Activated naive CD8-positive, alpha-beta T cell (primary cell): ENCODE measurements at regions not wholly inside any gene's neighbourhood (a gene's known extent, or its start where the extent isn't known, plus 50 kb on each side); places are given as distances from the start of the nearest gene placed in this dataset.
"Not testable (repeated sequence)": the region's sequence is repeated elsewhere in the genome, so short reads cannot be mapped to it uniquely, and the experiment has no call there.

ENCODE experiments used
- H3K27ac Mint-ChIP-seq: one replicate; pipeline ENCODE4 v1.8.0; 2021; ENCODE audit warnings: mixed read lengths
- H3K27me3 Mint-ChIP-seq: one replicate; pipeline ENCODE4 v1.8.0; 2021; ENCODE audit warnings: mixed read lengths
- H3K36me3 Mint-ChIP-seq: one replicate; pipeline ENCODE4 v1.8.0; 2021; ENCODE audit warnings: mixed read lengths
- H3K4me1 Mint-ChIP-seq: one replicate; pipeline ENCODE4 v1.8.0; 2021; ENCODE audit warnings: low read depth, mixed read lengths
- H3K4me3 Mint-ChIP-seq: one replicate; pipeline ENCODE4 v1.8.0; 2021; ENCODE audit warnings: mild to moderate bottlenecking, mixed read lengths
- H3K9me3 Mint-ChIP-seq: one replicate; pipeline ENCODE4 v1.8.0; 2021; ENCODE audit warnings: low read depth, mixed read lengths

DNA sequence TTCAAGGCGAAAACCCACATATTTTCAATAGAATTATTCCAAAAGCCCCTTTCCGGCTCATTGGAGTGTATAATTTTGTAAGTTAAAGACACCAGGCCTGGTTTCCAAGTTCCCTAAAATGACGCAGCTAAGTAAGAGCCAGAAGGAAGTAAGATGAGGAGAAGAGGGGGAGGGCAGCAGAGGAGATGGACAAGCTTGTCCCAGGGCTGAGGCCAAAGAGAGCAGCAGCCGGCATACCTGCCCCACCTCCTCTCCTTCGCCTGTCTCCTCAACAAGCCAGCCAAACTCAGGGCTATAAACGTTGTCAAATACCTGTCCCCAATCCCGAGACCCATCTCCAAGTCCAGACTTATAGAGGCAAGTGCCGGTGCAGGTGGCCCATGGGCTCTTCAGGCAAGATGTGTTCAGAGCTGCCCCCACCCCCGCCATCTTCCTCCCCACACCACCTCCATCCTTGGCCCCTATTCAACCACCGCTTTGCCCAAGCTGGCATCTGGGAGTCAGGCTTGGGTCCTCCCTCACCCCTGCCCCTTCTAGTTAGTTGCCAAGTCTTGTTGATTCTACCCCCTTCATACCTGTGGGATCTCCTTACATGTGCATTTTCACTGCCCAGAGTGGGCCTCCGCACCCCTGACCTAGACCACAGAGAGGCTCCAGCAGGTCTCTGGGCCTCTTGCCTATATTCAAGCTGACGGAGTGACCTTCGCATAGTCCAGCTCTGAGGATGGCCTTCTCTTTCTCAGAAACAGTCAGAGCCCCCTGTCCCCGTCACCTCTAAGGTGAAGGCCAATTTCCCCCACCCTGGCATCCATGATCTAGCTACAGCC is 75.7 kb upstream of the SIRPA start:
- Mint-ChIP-seq H3K36me3 (peaks cover 10% of the 10 kb centered on the region), H3K27ac (no peak overlapping the region), H3K4me1 (peaks cover 28% of the 10 kb centered on the region), H3K27me3 (peaks cover 36% of the 10 kb centered on the region), H3K4me3 (no peak overlapping the region), H3K9me3 (peaks cover 14% of the 10 kb centered on the region)

DNA sequence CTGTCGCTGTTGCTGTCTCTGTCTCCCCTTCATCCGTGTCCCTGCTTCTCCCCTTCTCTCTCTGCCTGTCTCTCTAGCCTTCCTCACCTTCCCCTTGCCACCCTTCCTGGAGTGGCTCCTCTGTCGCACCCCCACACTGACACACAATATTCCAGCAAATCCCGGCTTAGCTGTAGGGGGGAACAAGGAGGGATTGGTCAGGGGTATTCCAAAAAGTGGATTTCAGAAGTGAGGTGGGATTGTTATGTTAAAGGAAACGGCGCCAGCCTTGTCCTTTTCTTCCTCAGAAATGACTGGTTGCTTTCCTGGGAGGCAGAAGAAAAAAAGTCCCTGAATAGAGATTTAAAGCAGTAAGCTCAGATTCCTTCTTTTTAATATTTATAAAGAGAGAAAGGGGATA is 76.3 kb upstream of the SIRPA start:
- Mint-ChIP-seq H3K27ac (no peak overlapping the region), H3K4me1 (peaks cover 28% of the 10 kb centered on the region), H3K27me3 (peaks cover 41% of the 10 kb centered on the region), H3K9me3 (peaks cover 14% of the 10 kb centered on the region), H3K36me3 (peaks cover 7% of the 10 kb centered on the region), H3K4me3 (no peak overlapping the region)

DNA sequence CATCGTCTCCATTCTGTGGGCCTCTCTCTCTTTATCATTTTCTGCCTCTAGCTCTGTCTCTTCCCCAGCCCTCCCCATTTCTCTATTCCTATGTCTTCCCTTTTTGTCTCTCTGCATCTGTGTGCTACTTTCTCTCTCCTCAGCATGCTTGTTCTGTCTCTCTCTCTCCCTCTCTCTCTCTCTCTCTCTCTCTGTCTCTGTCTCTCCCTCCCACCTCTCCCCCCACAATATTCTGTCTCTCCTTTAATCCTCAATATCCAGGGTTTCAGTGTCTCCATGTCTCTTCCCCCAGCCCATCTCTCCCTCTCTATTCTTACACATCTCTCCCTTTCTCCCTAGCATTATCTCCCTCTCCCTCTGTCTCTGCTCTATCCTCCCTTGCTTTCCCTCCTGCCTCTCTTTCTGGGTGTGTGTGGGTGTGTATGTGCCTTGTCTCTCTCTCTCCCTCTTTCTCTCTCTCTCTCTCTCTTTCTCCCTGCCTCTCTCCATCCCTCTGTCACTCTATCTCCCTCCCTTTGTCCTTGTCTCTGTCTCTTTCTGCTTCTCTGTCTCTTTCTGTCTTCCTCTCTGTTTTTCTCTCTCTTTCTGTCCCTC is 76.9 kb upstream of the SIRPA start:
- Mint-ChIP-seq H3K27ac (no peak overlapping the region), H3K4me3 (peak overlapping the region; percentile 14)

DNA sequence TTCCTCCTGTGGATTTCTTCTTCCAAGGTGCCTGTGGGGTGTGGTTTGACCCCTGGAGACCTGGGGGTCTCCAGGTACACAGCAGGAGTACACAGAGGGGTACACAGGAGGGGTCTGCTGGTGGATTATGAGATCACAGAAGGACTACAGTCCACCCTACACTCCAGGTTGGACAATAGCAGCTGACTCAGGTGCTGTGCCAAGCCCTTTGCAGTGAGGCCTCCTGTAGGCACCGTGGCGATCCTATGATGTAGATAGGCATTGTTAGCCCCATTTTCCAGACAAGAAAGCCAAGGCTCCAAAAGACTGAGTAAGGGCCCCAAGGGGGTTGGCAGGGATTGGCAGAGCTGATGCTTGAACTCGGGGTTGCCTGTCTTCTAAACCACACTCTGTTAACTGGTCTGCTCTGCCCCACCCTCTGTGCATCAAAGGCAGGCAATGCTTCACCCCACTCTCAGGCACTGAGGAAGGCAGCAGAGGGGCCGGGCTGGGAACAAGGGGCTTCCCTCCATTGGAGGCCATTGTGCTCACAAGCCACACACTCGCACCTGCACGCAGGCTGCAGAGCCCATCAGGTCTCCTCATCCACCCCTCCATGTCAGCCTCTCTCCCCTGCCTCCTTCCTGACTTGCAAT is 77.5 kb upstream of the SIRPA start:
- Mint-ChIP-seq H3K4me3 (peak overlapping the region; percentile 14), H3K27ac (no peak overlapping the region), H3K9me3 (peaks cover 8% of the 10 kb centered on the region), H3K27me3 (peaks cover 46% of the 10 kb centered on the region), H3K36me3 (peaks cover 5% of the 10 kb centered on the region), H3K4me1 (peaks cover 28% of the 10 kb centered on the region)

More for the DNA sequence above, 76.9 kb upstream of the SIRPA start:
- peaks cover 28% of the 10 kb centered on the region for H3K4me1 Mint-ChIP-seq
- peaks cover 46% of the 10 kb centered on the region for H3K27me3 Mint-ChIP-seq
- peaks cover 14% of the 10 kb centered on the region for H3K9me3 Mint-ChIP-seq
- H3K36me3 Mint-ChIP-seq: peaks cover 5% of the 10 kb centered on the region

DNA sequence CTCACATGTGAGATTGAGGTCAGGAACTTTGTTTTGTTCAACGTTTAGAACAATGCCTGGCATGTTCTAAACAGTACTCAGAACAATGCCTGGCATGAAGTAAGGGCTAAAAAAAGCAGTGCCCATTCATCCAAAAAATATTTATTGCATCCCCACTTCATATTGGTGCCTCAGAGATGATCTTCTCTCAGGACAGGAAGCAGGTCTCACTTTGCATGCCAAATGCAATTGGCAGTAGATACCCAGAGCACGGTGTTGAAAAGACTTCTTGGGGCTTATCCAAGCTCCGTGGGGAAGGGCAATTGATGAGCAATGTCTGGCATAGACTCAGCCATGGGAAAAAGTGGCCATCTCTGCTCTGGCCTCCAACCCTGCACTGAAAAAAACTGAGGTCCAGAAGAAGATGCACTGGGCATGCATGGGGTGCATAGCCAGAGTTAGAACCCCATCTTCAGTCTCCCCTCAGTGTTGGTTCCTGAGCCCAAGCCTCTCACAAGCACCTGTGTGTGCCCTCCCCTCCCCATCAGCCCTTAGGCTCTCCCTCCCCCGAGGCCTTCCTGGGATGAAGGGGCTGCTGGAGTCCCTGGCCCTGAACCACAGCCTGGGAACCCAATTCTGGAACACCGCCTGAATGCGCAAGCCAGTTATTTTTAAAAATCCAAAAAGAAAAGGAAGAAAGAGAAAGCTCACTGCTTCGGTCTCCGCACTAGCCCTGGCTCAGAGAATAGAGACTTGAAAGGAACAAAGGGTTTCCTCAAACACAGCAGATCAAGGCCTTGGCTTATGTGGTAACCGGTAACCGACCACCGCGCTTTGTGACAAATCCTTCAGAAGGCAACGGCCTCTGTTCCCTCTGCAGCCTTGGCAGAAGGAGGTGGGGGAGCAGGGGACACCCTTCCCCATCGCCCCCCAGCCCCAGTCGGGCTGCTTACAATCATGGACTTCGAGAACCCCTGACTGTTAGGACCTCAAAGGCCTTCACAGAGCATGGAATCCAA is 78.5 kb upstream of the SIRPA start:
- peak overlapping the region; percentile 70 for H3K4me3 Mint-ChIP-seq
- H3K4me1 Mint-ChIP-seq: peaks cover 28% of the 10 kb centered on the region
- H3K36me3 Mint-ChIP-seq: no peaks in the 10 kb centered on the region
- H3K27me3 Mint-ChIP-seq: peaks cover 47% of the 10 kb centered on the region
- no peaks in the 10 kb centered on the region for H3K9me3 Mint-ChIP-seq
- no peak overlapping the region for H3K27ac Mint-ChIP-seq

DNA sequence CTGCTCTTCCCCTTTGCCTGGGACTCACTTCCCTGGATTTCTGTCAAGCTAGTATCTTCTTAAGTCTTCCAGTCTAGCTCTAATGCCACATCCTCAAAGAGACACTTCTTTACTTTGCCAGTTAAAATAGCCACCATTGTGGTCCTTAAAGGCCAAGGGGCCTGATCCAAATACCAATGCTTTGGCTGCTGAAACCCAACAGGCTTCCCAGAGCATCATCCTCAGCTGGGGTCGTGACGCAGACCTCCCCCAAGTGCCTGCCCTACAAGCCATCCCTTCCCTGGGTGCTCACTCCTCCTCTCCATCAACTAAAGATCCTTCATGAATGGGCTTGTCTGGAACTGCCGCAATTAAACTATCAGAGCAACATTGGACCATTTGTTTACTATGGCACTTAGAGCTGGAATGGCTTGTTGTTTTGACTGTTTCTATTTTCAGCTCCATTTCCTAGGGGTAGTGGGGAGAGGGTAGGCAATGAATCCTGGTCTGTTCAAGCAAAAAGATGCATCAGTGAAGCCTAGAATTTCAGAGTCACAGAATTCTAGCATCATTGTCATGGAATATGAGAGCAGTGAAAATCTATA is 79.6 kb upstream of the SIRPA start:
- Mint-ChIP-seq H3K4me1 (peaks cover 36% of the 10 kb centered on the region), H3K27me3 (peaks cover 48% of the 10 kb centered on the region), H3K27ac (no peak overlapping the region), H3K4me3 (no peak overlapping the region), H3K36me3 (no peaks in the 10 kb centered on the region), H3K9me3 (no peaks in the 10 kb centered on the region)

DNA sequence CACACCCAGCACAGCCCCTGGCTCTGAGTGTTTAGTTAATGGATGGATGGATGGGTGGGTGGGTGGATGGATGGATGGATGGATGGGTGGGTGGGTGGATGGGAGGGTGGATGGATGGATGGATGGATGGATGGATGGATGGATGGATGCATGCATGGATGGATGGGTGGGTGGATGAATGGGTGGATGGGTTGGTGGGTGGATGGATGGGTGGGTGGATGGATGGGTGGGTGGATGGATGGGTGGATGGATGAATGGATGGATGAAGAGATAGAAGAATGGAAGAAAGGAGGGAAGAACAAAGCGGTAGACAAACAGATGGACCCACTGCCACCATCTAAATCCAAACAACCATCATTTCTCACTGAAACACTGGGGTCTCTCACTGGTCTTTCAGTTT is 80.3 kb upstream of the SIRPA start:
- H3K9me3 Mint-ChIP-seq, H3K27ac Mint-ChIP-seq, H3K4me3 Mint-ChIP-seq, H3K36me3 Mint-ChIP-seq: not testable (repeated sequence)
- peaks cover 36% of the 10 kb centered on the region for H3K4me1 Mint-ChIP-seq
- H3K27me3 Mint-ChIP-seq: peaks cover 42% of the 10 kb centered on the region

DNA sequence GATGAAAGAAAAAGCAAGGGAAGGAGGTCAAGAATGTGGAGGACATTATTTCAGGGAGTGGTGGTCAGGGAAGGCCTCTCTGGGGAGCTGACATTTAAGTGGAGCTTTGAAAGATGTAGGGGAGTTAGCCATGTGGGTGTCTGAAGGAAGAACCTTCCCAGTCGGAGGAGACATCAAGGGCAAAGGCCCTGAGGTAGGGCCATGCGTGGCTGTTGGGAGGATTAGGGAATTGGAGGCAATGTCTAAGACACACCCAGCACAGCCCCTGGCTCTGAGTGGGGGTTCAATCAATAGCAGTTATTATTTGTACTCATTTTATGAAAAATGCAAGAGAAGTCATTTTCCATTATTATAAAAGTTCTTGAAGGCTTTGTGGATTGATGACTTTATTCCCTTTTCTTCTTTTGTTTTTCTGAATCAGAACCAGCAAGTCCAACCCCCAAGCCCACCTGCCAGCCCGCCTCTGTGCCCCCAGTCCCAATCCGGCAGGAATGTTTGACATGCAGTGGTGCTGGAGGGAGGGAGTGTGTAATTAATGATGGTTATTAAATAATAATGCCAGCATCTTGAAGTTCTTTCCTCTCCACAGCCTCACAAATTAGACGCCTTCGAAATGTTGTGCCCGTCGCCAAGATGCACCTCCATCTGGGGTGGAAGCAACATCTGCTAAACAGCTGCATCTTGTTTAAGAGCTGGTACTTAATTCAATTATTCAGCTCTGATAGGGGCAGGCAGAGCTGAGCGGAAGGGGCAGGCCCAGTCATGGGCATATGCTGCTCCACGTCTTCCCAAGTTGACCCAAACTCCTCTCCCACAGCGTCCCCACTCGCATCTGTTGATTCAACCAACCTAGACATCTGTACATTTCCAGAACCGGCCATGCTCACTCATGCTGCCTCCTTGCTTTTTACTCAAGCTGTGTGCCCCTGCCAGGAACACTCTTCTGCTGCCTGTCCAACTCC is 81.3 kb upstream of the SIRPA start:
- no peaks in the 10 kb centered on the region for H3K36me3 Mint-ChIP-seq
- no peaks in the 10 kb centered on the region for H3K9me3 Mint-ChIP-seq
- no peak overlapping the region for H3K4me3 Mint-ChIP-seq
- peaks cover 40% of the 10 kb centered on the region for H3K27me3 Mint-ChIP-seq
- peaks cover 36% of the 10 kb centered on the region for H3K4me1 Mint-ChIP-seq
- H3K27ac Mint-ChIP-seq: no peak overlapping the region

DNA sequence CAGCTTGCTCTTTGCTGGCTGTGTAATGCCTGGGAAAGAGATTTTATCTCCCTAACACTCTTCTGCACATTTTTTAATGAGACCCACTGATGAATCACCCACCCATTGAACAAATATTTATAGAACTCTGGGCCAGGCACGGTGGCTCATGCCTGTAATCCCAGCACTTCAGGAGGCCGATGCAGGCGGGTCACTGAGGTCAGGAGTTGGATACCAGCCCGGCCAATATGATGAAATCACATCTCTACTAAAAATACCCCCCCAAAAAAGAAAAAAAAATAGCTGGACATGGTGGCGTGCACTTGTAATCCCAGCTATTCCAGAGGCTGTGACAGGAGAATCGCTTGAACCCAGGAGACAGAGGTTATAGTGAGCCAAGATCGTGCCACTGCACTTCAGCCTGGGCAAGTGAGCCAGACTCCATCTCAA is 82.1 kb upstream of the SIRPA start:
- Mint-ChIP-seq H3K36me3 (no peaks in the 10 kb centered on the region), H3K4me1 (peaks cover 29% of the 10 kb centered on the region), H3K9me3 (no peaks in the 10 kb centered on the region), H3K4me3 (no peak overlapping the region), H3K27ac (no peak overlapping the region), H3K27me3 (peaks cover 32% of the 10 kb centered on the region)

DNA sequence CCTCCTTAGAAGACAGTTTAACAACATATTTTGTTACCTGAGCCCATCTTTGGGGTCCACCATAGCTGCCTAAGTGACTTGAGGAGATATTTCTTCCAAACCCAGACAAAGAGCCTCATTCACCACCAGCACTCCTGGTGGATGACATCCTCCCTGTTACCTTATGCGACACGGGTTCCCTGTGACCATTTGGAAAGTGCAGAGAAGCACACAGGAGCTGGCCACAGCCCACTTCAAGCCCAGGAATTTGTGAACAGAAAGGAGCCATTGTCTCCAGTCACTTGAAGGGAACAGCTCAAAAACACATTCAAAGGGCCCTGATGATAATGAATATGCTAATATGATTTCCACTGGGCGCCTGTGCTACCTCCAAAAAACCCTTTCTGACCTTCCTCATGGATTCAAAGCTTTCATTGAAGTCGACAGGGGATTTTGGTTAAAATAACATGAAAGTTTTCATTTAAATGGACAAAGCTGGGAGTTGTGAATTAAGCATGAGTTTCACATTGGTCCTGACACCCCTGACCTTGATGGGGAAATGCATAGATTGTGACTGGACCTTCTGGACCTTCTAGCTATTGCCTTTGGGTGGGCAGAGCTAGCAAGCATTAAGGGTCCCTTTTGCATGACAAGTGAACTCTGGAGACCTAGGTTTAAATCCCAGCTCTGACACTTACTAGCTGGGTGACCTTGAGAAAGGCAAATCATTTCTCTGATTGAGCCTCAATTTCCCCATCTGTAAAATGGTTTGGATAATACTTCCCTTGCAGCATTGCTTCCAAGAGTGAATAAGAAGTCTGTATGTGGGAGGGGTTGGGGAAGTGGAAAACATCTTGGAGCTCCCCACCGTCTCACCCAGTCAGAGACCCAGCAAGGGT is 83.3 kb upstream of the SIRPA start:
- Mint-ChIP-seq H3K27me3 (peaks cover 28% of the 10 kb centered on the region), H3K4me1 (peaks cover 17% of the 10 kb centered on the region), H3K4me3 (no peak overlapping the region), H3K27ac (no peak overlapping the region), H3K36me3 (no peaks in the 10 kb centered on the region), H3K9me3 (no peaks in the 10 kb centered on the region)

DNA sequence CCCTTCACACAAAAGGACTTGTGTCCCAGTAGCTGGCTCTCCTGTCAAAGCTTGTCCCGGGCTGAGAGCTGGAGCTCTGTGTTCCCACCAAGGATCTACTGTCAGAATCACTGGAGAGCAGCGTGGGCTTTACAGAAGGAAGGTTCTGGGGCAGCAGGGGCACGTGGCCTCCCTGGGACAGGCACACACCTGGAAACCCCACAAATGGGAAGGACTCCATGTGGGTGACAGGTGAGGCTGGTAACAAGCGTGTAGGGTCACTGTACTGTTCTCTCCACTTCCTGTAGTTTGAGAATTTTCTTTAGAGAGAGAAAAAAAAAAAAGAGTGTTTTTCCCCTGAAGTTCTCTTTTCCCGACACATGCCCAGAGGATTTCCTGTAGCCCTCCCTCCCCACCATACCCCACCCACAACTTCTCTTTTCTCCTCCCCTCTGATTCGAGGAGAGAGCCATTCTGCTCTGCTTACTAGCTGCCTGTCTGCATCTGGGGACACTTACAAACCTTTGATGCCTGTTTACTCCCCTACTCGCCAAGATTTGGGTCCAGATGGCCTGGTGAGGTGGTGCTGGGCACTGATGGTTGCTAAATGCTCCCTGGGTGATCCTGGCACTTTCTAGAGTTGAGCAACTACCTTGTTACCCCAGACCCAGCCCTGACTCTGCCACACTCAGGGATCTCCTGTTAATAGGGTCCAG is 84.1 kb upstream of the SIRPA start:
- Mint-ChIP-seq H3K4me3 (no peak overlapping the region), H3K36me3 (no peaks in the 10 kb centered on the region), H3K4me1 (peaks cover 9% of the 10 kb centered on the region), H3K9me3 (no peaks in the 10 kb centered on the region), H3K27me3 (peaks cover 24% of the 10 kb centered on the region), H3K27ac (no peak overlapping the region)

DNA sequence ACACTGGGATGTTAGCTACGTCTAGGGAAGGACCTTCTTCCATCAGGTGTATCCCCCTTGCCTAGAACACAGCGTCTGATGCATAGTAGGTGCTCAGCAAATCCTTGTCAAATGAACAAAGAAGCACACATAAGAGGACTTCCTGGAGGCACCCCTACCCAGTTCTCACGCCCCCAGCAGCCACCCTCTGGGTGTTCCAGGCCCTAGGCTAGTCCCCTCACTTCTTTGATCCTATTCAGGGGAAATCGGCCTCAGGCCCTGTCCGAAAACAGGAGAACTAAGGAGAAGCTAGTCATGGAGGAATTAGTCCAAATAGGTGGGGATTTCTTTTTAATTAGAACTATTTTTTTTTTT is 84.7 kb upstream of the SIRPA start:
- Mint-ChIP-seq H3K9me3 (no peaks in the 10 kb centered on the region), H3K4me1 (peaks cover 8% of the 10 kb centered on the region), H3K27me3 (peaks cover 22% of the 10 kb centered on the region), H3K36me3 (no peaks in the 10 kb centered on the region), H3K27ac (no peak overlapping the region), H3K4me3 (no peak overlapping the region)
